PFSK-1 (cell line): ENCODE measurements at regions not wholly inside any gene's neighbourhood (a gene's known extent, or its start where the extent isn't known, plus 50 kb on each side); places are given as distances from the start of the nearest gene placed in this dataset.

Source experiments
- FOXP2 ChIP-seq: optimal IDR thresholded peaks from 2 replicates; pipeline ENCODE3; 2011; ENCODE audit warnings: borderline replicate concordance, control low read depth, inconsistent platforms; ENCODE audit not compliant: insufficient read depth; ENCODE audit errors: extremely low read length, extremely low read depth
- POLR2AphosphoS5 ChIP-seq: IDR thresholded peaks from 2 replicates; pipeline ENCODE4 v1.6.1; 2012; ENCODE audit warnings: low read depth, mild to moderate bottlenecking, control low read depth, low read length, moderate library complexity
- REST ChIP-seq, 2 experiments: IDR thresholded peaks; 2 replicates each; pipeline versions ENCODE4 v1.6.1 to v1.8.0; 2011 to 2012; ENCODE audit warnings: low read depth in 2 of 2, low read length in 2 of 2, control low read depth in 1 of 2, inconsistent platforms in 1 of 2, mild to moderate bottlenecking in 1 of 2, moderate library complexity in 1 of 2; ENCODE audit not compliant: insufficient read depth in 1 of 2
- SIN3A ChIP-seq: IDR thresholded peaks from 2 replicates; pipeline ENCODE4 v1.6.1; 2012; ENCODE audit warnings: mild to moderate bottlenecking, low read length, moderate library complexity, borderline replicate concordance; ENCODE audit not compliant: insufficient read depth
- TAF1 ChIP-seq: IDR thresholded peaks from 2 replicates; pipeline ENCODE4 v1.6.1; 2012; ENCODE audit warnings: low read length, control low read depth, borderline replicate concordance; ENCODE audit not compliant: insufficient read depth

DNA sequence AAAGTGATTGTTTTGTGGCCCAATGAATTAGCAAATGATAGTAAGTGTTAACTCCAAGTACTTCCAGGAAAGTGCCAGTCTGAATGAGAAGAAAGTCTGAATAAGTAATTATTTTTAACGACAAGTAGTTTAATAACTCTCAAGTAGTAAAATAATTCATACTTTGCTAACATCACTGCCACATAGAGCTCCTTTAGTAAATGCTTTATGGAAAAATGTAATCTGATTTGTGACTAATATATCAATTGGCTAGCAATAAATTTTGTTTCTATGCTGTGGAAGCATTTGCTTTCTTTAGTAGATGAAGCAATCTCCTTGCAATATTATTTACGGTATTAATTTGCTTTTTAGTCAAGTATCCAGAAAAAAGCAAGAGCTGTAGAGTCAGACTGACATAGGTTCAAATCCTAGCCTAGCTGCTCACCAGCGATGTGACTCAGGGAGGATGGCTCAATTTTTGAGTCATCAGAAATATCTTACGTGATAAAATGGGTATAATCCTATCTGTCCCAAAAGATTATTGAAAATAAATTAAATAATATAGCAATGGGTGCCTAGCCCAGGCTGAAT is 329.3 kb downstream of the FGFR2 start:
- TF ChIP-seq FOXP2 = no peak
- no peak for TF ChIP-seq REST (IDR thresholded peaks at IDR 0.05; ENCODE audit: insufficient read depth in 1 of 2, low read depth in 2 of 2, low read length in 2 of 2)
- no peak for TF ChIP-seq POLR2AphosphoS5
- TF ChIP-seq TAF1 = no peak
- no peak for TF ChIP-seq SIN3A
